ENCODE measurements at regions not wholly inside any gene's neighbourhood (a gene's known extent, or its start where the extent isn't known, plus 50 kb on each side); places are given as distances from the start of the nearest gene placed in this dataset.

GRCh38 chr18:6576718-6577375 is 152.7 kb upstream of the ARHGAP28 start:
- ChIA-PET CTCF (no interaction called here), POLR2A (no interaction called here)
- no peak overlapping the region for H3K4me3 Mint-ChIP-seq
- H3K36me3 Mint-ChIP-seq (ENCODE audit: low read depth): no peaks in the 10 kb centered on the region
- ATAC-seq (no peak), DNase-seq (no peak)
- H3K27me3 Mint-ChIP-seq: no peaks in the 10 kb centered on the region
- no peaks in the 10 kb centered on the region for H3K9me3 Mint-ChIP-seq (ENCODE audit: low read depth)
- no peaks in the 10 kb centered on the region for H3K4me1 Mint-ChIP-seq
- intact Hi-C loops (cut with DNase I, micrococcal nuclease): no loop called here
- no peak overlapping the region for H3K27ac Mint-ChIP-seq

- POLR2A ChIA-PET: no interaction called here
- H3K4me3 Mint-ChIP-seq: no peak overlapping the region
- no peaks in the 10 kb centered on the region for H3K4me1 Mint-ChIP-seq
- ATAC-seq (no peak), DNase-seq (no peak)
- H3K27ac Mint-ChIP-seq: no peak overlapping the region
- CTCF ChIA-PET: no interaction called here
- no peaks in the 10 kb centered on the region for H3K36me3 Mint-ChIP-seq (ENCODE audit: low read depth)
- H3K27me3 Mint-ChIP-seq: no peaks in the 10 kb centered on the region
- intact Hi-C loops (cut with DNase I, micrococcal nuclease): no loop called here
- H3K9me3 Mint-ChIP-seq (ENCODE audit: low read depth): peaks cover 4% of the 10 kb centered on the region
Measured at GRCh38 chr18:6578686-6579085, 150.8 kb upstream of the ARHGAP28 start.

- no peaks in the 10 kb centered on the region for H3K27me3 Mint-ChIP-seq
- H3K36me3 Mint-ChIP-seq (ENCODE audit: low read depth): no peaks in the 10 kb centered on the region
- no peak overlapping the region for H3K27ac Mint-ChIP-seq
- no peaks in the 10 kb centered on the region for H3K4me1 Mint-ChIP-seq
- DNase-seq (no peak), ATAC-seq (no peak)
- POLR2A ChIA-PET: no interaction called here
- H3K4me3 Mint-ChIP-seq: no peak overlapping the region
- CTCF ChIA-PET: no interaction called here
- intact Hi-C loops (cut with DNase I, micrococcal nuclease): no loop called here
- peaks cover 4% of the 10 kb centered on the region for H3K9me3 Mint-ChIP-seq (ENCODE audit: low read depth)
Measured at GRCh38 chr18:6579486-6579885, 150.0 kb upstream of the ARHGAP28 start.

- H3K27me3 Mint-ChIP-seq: no peaks in the 10 kb centered on the region
- no peak for ATAC-seq
- intact Hi-C loops (cut with DNase I, micrococcal nuclease): no loop called here
- no peak overlapping the region for H3K4me3 Mint-ChIP-seq
- peaks cover 6% of the 10 kb centered on the region for H3K9me3 Mint-ChIP-seq (ENCODE audit: low read depth)
- POLR2A ChIA-PET: no interaction called here
- H3K4me1 Mint-ChIP-seq: no peaks in the 10 kb centered on the region
- CTCF ChIA-PET: no interaction called here
- no peak overlapping the region for H3K27ac Mint-ChIP-seq
- no peaks in the 10 kb centered on the region for H3K36me3 Mint-ChIP-seq (ENCODE audit: low read depth)
- DNase-seq: no peak
Measured at GRCh38 chr18:6580401-6580800, 149.1 kb upstream of the ARHGAP28 start.

- Mint-ChIP-seq H3K4me1 (no peaks in the 10 kb centered on the region), H3K36me3 (ENCODE audit: low read depth) (no peaks in the 10 kb centered on the region), H3K4me3 (no peak overlapping the region), H3K27ac (no peak overlapping the region), H3K27me3 (no peaks in the 10 kb centered on the region), H3K9me3 (ENCODE audit: low read depth) (peaks cover 12% of the 10 kb centered on the region)
- ChIA-PET CTCF (no interaction called here), POLR2A (no interaction called here)
- DNase-seq (no peak), ATAC-seq (no peak)
- intact Hi-C loops (cut with DNase I, micrococcal nuclease): no loop called here
Measured at GRCh38 chr18:6589923-6590322, 139.6 kb upstream of the ARHGAP28 start.

GRCh38 chr18:6590326-6590725 is 139.2 kb upstream of the ARHGAP28 start:
- intact Hi-C loops (cut with DNase I, micrococcal nuclease): no loop called here
- Mint-ChIP-seq H3K4me1 (no peaks in the 10 kb centered on the region), H3K36me3 (ENCODE audit: low read depth) (no peaks in the 10 kb centered on the region), H3K27me3 (no peaks in the 10 kb centered on the region), H3K9me3 (ENCODE audit: low read depth) (peaks cover 12% of the 10 kb centered on the region), H3K4me3 (no peak overlapping the region), H3K27ac (no peak overlapping the region)
- ChIA-PET CTCF (no interaction called here), POLR2A (no interaction called here)
- ATAC-seq (no peak), DNase-seq (no peak)

- DNase-seq (no peak), ATAC-seq (no peak)
- Mint-ChIP-seq H3K36me3 (ENCODE audit: low read depth) (no peaks in the 10 kb centered on the region), H3K27ac (no peak overlapping the region), H3K27me3 (no peaks in the 10 kb centered on the region), H3K9me3 (ENCODE audit: low read depth) (peaks cover 10% of the 10 kb centered on the region), H3K4me1 (no peaks in the 10 kb centered on the region), H3K4me3 (no peak overlapping the region)
- ChIA-PET CTCF (no interaction called here), POLR2A (no interaction called here)
- intact Hi-C loops (cut with DNase I, micrococcal nuclease): no loop called here
Measured at GRCh38 chr18:6591491-6591890, 138.0 kb upstream of the ARHGAP28 start.

- ChIA-PET POLR2A (no interaction called here), CTCF (no interaction called here)
- Mint-ChIP-seq H3K27ac (no peak overlapping the region), H3K4me3 (no peak overlapping the region), H3K9me3 (ENCODE audit: low read depth) (peaks cover 9% of the 10 kb centered on the region), H3K4me1 (no peaks in the 10 kb centered on the region), H3K27me3 (no peaks in the 10 kb centered on the region), H3K36me3 (ENCODE audit: low read depth) (no peaks in the 10 kb centered on the region)
- DNase-seq (no peak), ATAC-seq (no peak)
- intact Hi-C loops (cut with DNase I, micrococcal nuclease): no loop called here
Measured at GRCh38 chr18:6592522-6592921, 137.0 kb upstream of the ARHGAP28 start.

GRCh38 chr18:6593142-6593885 is 136.2 kb upstream of the ARHGAP28 start:
- DNase-seq (no peak), ATAC-seq (no peak)
- CTCF ChIA-PET: no interaction called here
- Mint-ChIP-seq H3K4me3 (no peak overlapping the region), H3K36me3 (ENCODE audit: low read depth) (no peaks in the 10 kb centered on the region), H3K27ac (no peak overlapping the region), H3K4me1 (no peaks in the 10 kb centered on the region), H3K27me3 (no peaks in the 10 kb centered on the region), H3K9me3 (ENCODE audit: low read depth) (peaks cover 7% of the 10 kb centered on the region)
- POLR2A ChIA-PET: no interaction called here
- intact Hi-C loops (cut with DNase I, micrococcal nuclease): no loop called here

GRCh38 chr18:6595666-6596065 is 133.8 kb upstream of the ARHGAP28 start:
- Mint-ChIP-seq H3K9me3 (ENCODE audit: low read depth) (peaks cover 5% of the 10 kb centered on the region), H3K36me3 (ENCODE audit: low read depth) (no peaks in the 10 kb centered on the region), H3K4me3 (no peak overlapping the region), H3K27me3 (no peaks in the 10 kb centered on the region), H3K4me1 (no peaks in the 10 kb centered on the region), H3K27ac (no peak overlapping the region)
- ATAC-seq: no peak
- ChIA-PET POLR2A (no interaction called here), CTCF (no interaction called here)
- intact Hi-C loops (cut with DNase I, micrococcal nuclease): no loop called here
- DNase-seq: no peak

GRCh38 chr18:6598657-6599056 is 130.9 kb upstream of the ARHGAP28 start:
- DNase-seq (no peak), ATAC-seq (no peak)
- Mint-ChIP-seq H3K27ac (no peak overlapping the region), H3K4me1 (no peaks in the 10 kb centered on the region), H3K27me3 (no peaks in the 10 kb centered on the region), H3K36me3 (ENCODE audit: low read depth) (no peaks in the 10 kb centered on the region), H3K4me3 (no peak overlapping the region), H3K9me3 (ENCODE audit: low read depth) (peaks cover 3% of the 10 kb centered on the region)
- ChIA-PET CTCF (no interaction called here), POLR2A (no interaction called here)
- intact Hi-C loops (cut with DNase I, micrococcal nuclease): no loop called here

GRCh38 chr18:6600667-6601167 is 128.8 kb upstream of the ARHGAP28 start:
- POLR2A ChIA-PET: no interaction called here
- intact Hi-C loops (cut with DNase I, micrococcal nuclease): no loop called here
- CTCF ChIA-PET: no interaction called here
- no peaks in the 10 kb centered on the region for H3K36me3 Mint-ChIP-seq (ENCODE audit: low read depth)
- H3K27me3 Mint-ChIP-seq: no peaks in the 10 kb centered on the region
- peaks cover 2% of the 10 kb centered on the region for H3K9me3 Mint-ChIP-seq (ENCODE audit: low read depth)
- no peak overlapping the region for H3K27ac Mint-ChIP-seq
- H3K4me3 Mint-ChIP-seq: no peak overlapping the region
- DNase-seq (no peak), ATAC-seq (no peak)
- no peaks in the 10 kb centered on the region for H3K4me1 Mint-ChIP-seq

Data from activated CD4-positive, alpha-beta T cell treated with anti-CD3 and anti-CD28 coated beads for 36 hours (primary cell).